ENCODE measurements at regions not wholly inside any gene's neighbourhood (a gene's known extent, or its start where the extent isn't known, plus 50 kb on each side); places are given as distances from the start of the nearest gene placed in this dataset.

GRCh38 chrX:68894513-68895340, 65.9 kb downstream of the EFNB1 start:
- DNase-seq (peak; percentile 73), ATAC-seq (peak; percentile 86 to 87)
- intact Hi-C loops (cut with DNase I) = loop anchor here in 1 of 2 donors (5.0 kb wide), 1 partner anchor 62 kb away; no protein-coding TSS in a partner anchor

- no peak for DNase-seq
- intact Hi-C loops (cut with DNase I) = loop anchor here in 1 of 2 donors (5.0 kb wide), 1 partner anchor 62 kb away; no protein-coding TSS in a partner anchor
- ATAC-seq = peak; percentile 38 to 40
These were observed 65.3 kb downstream of the EFNB1 start for GRCh38 chrX:68894142-68894512.

GRCh38 chrX:68892651-68893050, 63.8 kb downstream of the EFNB1 start:
- DNase-seq (no peak), ATAC-seq (no peak)
- intact Hi-C loops (cut with DNase I) = loop anchor here in 1 of 2 donors (5.0 kb wide), 1 partner anchor 60 kb away; no protein-coding TSS in a partner anchor

- DNase-seq = no peak
- ATAC-seq = no peak
- intact Hi-C loops (cut with DNase I) = loop anchor here in 1 of 2 donors (5.0 kb wide), 1 partner anchor 60 kb away; no protein-coding TSS in a partner anchor
These were observed 63.3 kb downstream of the EFNB1 start for GRCh38 chrX:68892134-68892533.

Data from left cardiac atrium (tissue), 4 donors.